Karpas-422 (cell line): ENCODE measurements at regions not wholly inside any gene's neighbourhood (a gene's known extent, or its start where the extent isn't known, plus 50 kb on each side); places are given as distances from the start of the nearest gene placed in this dataset.
"Not testable (repeated sequence)": the region's sequence is repeated elsewhere in the genome, so short reads cannot be mapped to it uniquely, and the experiment has no call there.

Experiments used
- DNase-seq: peaks from one replicate; pipeline ENCODE4 v3.0.0-alpha.2; 2015
- H2AFZ ChIP-seq: fragments of 200-600 bp; sonication (generic); 2 replicates; pipeline ENCODE4 v1.6.1; 2014; ENCODE audit warnings: antibody characterized with exemption, low read length, mixed read lengths
- H3K27ac ChIP-seq: fragments of 200-600 bp; sonication (generic); 2 replicates; pipeline ENCODE4 v1.5.1; 2014; ENCODE audit warnings: mild to moderate bottlenecking, low read length, moderate library complexity
- H3K27me3 ChIP-seq: fragments of 200-600 bp; sonication (generic); 2 replicates; pipeline ENCODE4 v1.6.1; 2014; ENCODE audit warnings: low read length, mixed read lengths
- H3K36me3 ChIP-seq: fragments of 200-600 bp; sonication (generic); 2 replicates; pipeline ENCODE4 v1.6.1; 2014; ENCODE audit warnings: low read length, mixed read lengths; ENCODE audit not compliant: insufficient read depth
- H3K4me1 ChIP-seq: fragments of 200-600 bp; sonication (generic); 2 replicates; pipeline ENCODE4 v1.6.1; 2014; ENCODE audit warnings: mild to moderate bottlenecking, low read length, mixed read lengths
- H3K4me2 ChIP-seq: fragments of 200-600 bp; sonication (generic); 2 replicates; pipeline ENCODE4 v1.6.1; 2014; ENCODE audit warnings: low read length, low read depth, mild to moderate bottlenecking; ENCODE audit not compliant: poor library complexity, severe bottlenecking
- H3K4me3 ChIP-seq: fragments of 200-600 bp; sonication (generic); 2 replicates; pipeline ENCODE4 v1.5.1; 2014; ENCODE audit warnings: mild to moderate bottlenecking, antibody characterized with exemption, low read length, mixed read lengths
- H3K79me2 ChIP-seq: fragments of 200-600 bp; sonication (generic); 2 replicates; pipeline ENCODE4 v1.6.1; 2014; ENCODE audit warnings: mild to moderate bottlenecking, low read length, mixed read lengths
- H3K9ac ChIP-seq: fragments of 200-600 bp; sonication (generic); 2 replicates; pipeline ENCODE4 v1.6.0; 2014; ENCODE audit warnings: low read length
- H3K9me2 ChIP-seq: fragments of 200-600 bp; sonication (generic), shearing (Covaris generic); replicated peaks from 2 replicates; pipeline ENCODE4 v1.6.0; 2014; ENCODE audit warnings: mild to moderate bottlenecking, low read length, moderate library complexity; ENCODE audit not compliant: insufficient read depth
- H3K9me3 ChIP-seq: fragments of 300-700, 200-600 bp; sonication (generic); 2 replicates; pipeline ENCODE4 v1.6.1; 2014; ENCODE audit warnings: low read length, mixed read lengths
- H4K20me1 ChIP-seq: fragments of 200-600 bp; sonication (generic); 2 replicates; pipeline ENCODE4 v1.6.1; 2014; ENCODE audit warnings: mild to moderate bottlenecking, antibody characterized with exemption, low read length, low read depth; ENCODE audit not compliant: insufficient read depth

GRCh38 chr11:91489989-91490388, 734.6 kb upstream of the FAT3 start:
- Histone ChIP-seq H2AFZ (no peak overlapping the region), H3K27ac (no peak overlapping the region)

GRCh38 chr11:91483956-91484355, 740.7 kb upstream of the FAT3 start:
- not testable (repeated sequence) for H3K4me1 ChIP-seq, H2AFZ ChIP-seq, H3K4me2 ChIP-seq, H3K79me2 ChIP-seq, H4K20me1 ChIP-seq, H3K4me3 ChIP-seq, H3K27ac ChIP-seq, H3K9me2 ChIP-seq, H3K36me3 ChIP-seq, H3K27me3 ChIP-seq, DNase-seq, H3K9ac ChIP-seq
- peaks cover 43% of the 10 kb centered on the region for H3K9me3 ChIP-seq

More at GRCh38 chr11:91489989-91490388, 734.6 kb upstream of the FAT3 start:
- H3K9me3 ChIP-seq = peaks cover 45% of the 10 kb centered on the region
- H3K4me3 ChIP-seq = no peak overlapping the region
- no peaks in the 10 kb centered on the region for H3K4me1 ChIP-seq
- H3K79me2 ChIP-seq = no peaks in the 10 kb centered on the region
- no peaks in the 10 kb centered on the region for H3K9me2 ChIP-seq
- no peaks in the 10 kb centered on the region for H3K27me3 ChIP-seq
- no peaks in the 10 kb centered on the region for H4K20me1 ChIP-seq
- DNase-seq = no peak
- no peak overlapping the region for H3K9ac ChIP-seq
- no peaks in the 10 kb centered on the region for H3K36me3 ChIP-seq
- H3K4me2 ChIP-seq = no peak overlapping the region

DNA sequence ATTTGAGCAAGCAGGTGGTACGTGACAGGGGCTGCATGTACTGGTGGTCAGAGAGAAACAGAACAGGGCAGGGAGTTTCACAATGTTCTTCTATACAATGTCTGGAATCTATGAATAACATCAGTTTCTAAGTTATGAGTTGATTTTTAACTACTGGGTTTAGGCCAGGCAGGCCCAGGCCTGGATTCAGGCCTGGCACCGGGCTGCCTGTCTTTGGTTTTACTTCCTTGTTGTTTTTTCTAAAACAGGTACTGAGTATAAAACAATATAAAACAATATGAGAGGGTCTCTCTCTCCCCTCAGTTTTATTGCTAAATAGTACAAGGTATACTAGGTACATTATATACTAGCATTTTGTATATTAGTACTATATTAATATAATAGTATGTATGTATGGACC, 742.7 kb upstream of the FAT3 start:
- H3K9ac ChIP-seq, H3K4me1 ChIP-seq, H3K27me3 ChIP-seq, H3K36me3 ChIP-seq, H3K27ac ChIP-seq, DNase-seq, H3K4me3 ChIP-seq, H2AFZ ChIP-seq, H3K4me2 ChIP-seq, H4K20me1 ChIP-seq, H3K79me2 ChIP-seq, H3K9me2 ChIP-seq: not testable (repeated sequence)
- H3K9me3 ChIP-seq = peaks cover 51% of the 10 kb centered on the region

DNA sequence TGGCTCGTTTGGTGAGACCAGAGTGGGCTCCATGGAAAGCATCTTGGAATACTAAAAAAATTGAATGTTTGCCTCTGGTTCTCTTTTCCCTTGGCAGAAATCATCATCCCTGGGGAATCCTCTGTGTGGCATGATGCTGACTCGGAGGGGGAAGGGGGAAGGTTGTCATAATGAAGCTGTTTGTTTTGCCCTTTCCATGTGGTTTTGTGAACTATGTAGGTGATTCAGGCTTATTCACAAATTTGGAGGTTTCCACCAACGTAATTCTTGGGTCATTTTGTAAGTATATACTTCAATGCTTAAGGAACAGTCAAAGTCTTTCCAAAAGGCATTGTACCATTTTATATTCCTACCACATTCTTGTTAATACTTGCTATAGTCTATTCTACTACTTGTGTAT, 754.0 kb upstream of the FAT3 start:
- Histone ChIP-seq H3K4me1 (no peaks in the 10 kb centered on the region), H3K27me3 (0 out of 2 replicates have a peak, but pooled peaks cover under 1% of the 10 kb centered on the region), H3K9ac (no peak overlapping the region), H4K20me1 (no peaks in the 10 kb centered on the region), H3K9me2 (no peaks in the 10 kb centered on the region), H3K27ac (no peak overlapping the region), H3K4me2 (no peak overlapping the region), H3K4me3 (no peak overlapping the region), H3K36me3 (no peaks in the 10 kb centered on the region), H3K79me2 (no peaks in the 10 kb centered on the region), H2AFZ (no peak overlapping the region), H3K9me3 (peaks cover 73% of the 10 kb centered on the region)
- DNase-seq = no peak

- H3K4me2 ChIP-seq = no peak overlapping the region
- H3K79me2 ChIP-seq = no peaks in the 10 kb centered on the region
- no peak overlapping the region for H3K4me3 ChIP-seq
- no peaks in the 10 kb centered on the region for H3K27me3 ChIP-seq
- H3K9ac ChIP-seq = no peak overlapping the region
- H3K9me3 ChIP-seq = peaks cover 60% of the 10 kb centered on the region
- no peak overlapping the region for H2AFZ ChIP-seq
- DNase-seq = no peak
- no peak overlapping the region for H3K27ac ChIP-seq
- no peaks in the 10 kb centered on the region for H4K20me1 ChIP-seq
- peaks cover 2% of the 10 kb centered on the region; the same call in 1 of the 2 replicates for H3K9me2 ChIP-seq
- H3K4me1 ChIP-seq = no peaks in the 10 kb centered on the region
- no peaks in the 10 kb centered on the region for H3K36me3 ChIP-seq
Measured at GRCh38 chr11:91459840-91460239, 764.8 kb upstream of the FAT3 start.

DNA sequence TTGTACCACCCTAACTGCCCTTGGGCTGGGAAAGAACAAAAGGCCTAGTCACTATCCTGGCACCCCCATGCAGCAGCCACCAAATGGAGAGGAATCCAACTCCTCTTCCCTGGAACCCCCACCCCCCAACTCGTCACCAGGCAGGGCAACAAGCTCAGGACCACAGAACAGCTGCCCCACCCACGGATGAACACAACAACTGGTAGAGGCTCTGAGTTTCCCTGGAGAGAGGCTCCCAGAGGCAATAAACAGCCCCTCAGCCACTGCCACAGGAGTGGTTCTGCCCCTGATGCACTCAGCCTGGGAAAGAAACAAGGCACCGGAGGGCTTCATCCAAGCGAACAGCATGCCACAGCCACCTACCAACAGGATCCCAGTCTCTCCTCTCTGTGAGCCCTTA, 778.4 kb upstream of the FAT3 start:
- H3K4me2 ChIP-seq = no peak overlapping the region
- H3K9ac ChIP-seq = no peak overlapping the region
- H3K4me1 ChIP-seq = no peaks in the 10 kb centered on the region
- H2AFZ ChIP-seq = no peak overlapping the region
- DNase-seq = no peak
- no peaks in the 10 kb centered on the region for H3K27me3 ChIP-seq
- peaks cover 65% of the 10 kb centered on the region for H3K9me3 ChIP-seq
- no peaks in the 10 kb centered on the region for H4K20me1 ChIP-seq
- H3K4me3 ChIP-seq = no peak overlapping the region
- H3K9me2 ChIP-seq = 0 out of 2 replicates have a peak, but pooled peaks cover 4% of the 10 kb centered on the region
- H3K36me3 ChIP-seq = no peaks in the 10 kb centered on the region
- no peak overlapping the region for H3K27ac ChIP-seq
- H3K79me2 ChIP-seq = no peaks in the 10 kb centered on the region

- Histone ChIP-seq H3K9ac (no peak overlapping the region), H2AFZ (no peak overlapping the region), H4K20me1 (no peaks in the 10 kb centered on the region), H3K27me3 (no peaks in the 10 kb centered on the region), H3K4me3 (no peak overlapping the region), H3K4me2 (no peak overlapping the region), H3K36me3 (no peaks in the 10 kb centered on the region), H3K79me2 (no peaks in the 10 kb centered on the region), H3K9me2 (no peaks in the 10 kb centered on the region), H3K9me3 (peaks cover 64% of the 10 kb centered on the region), H3K27ac (no peak overlapping the region), H3K4me1 (no peaks in the 10 kb centered on the region)
- no peak for DNase-seq
Measured at GRCh38 chr11:91435694-91436395, 788.8 kb upstream of the FAT3 start.

DNA sequence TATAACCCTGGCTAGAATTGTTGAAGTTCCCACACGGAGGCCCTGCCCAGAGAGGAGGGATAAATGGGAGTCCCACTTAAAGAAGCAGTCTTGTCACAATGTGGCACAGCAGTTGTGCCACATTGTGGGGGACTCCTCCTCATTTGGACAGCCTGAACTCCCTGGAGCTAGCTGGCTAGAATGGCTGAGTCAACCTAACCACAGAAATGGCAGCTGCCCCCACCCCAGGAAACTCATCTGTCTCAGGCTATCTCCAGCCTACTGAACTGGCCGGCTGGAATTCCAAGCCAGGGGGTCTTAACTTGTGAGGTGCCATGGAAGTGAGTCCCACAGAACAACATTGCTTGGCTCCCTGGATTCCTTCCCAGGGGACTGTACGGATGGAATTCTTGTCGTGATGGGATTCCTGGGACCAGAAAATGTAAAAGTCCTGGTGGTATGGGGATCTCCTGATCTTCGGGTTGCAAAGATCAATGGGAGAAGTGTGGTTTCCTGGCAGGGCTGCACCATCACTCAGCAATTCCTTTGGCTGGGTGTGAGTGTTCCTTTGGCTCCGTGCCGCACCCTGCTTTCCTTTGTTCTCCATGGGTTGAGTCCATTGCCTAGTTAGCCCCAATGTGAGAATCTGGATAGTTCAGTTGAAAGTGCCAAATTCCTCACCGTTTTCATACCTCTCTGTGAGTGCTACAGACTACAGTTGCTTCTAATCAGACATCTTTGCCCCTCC, 791.2 kb upstream of the FAT3 start:
- Histone ChIP-seq H3K9me3 (peaks cover 69% of the 10 kb centered on the region), H3K27me3 (no peaks in the 10 kb centered on the region), H3K4me3 (no peak overlapping the region), H3K4me2 (no peak overlapping the region), H4K20me1 (no peaks in the 10 kb centered on the region), H3K9ac (no peak overlapping the region), H3K9me2 (no peaks in the 10 kb centered on the region), H3K36me3 (no peaks in the 10 kb centered on the region), H2AFZ (no peak overlapping the region), H3K79me2 (no peaks in the 10 kb centered on the region), H3K27ac (no peak overlapping the region), H3K4me1 (no peaks in the 10 kb centered on the region)
- DNase-seq = no peak
